ENCODE measurements at regions not wholly inside any gene's neighbourhood (a gene's known extent, or its start where the extent isn't known, plus 50 kb on each side); places are given as distances from the start of the nearest gene placed in this dataset.
"Not testable (repeated sequence)": the region's sequence is repeated elsewhere in the genome, so short reads cannot be mapped to it uniquely, and the experiment has no call there.

DNA sequence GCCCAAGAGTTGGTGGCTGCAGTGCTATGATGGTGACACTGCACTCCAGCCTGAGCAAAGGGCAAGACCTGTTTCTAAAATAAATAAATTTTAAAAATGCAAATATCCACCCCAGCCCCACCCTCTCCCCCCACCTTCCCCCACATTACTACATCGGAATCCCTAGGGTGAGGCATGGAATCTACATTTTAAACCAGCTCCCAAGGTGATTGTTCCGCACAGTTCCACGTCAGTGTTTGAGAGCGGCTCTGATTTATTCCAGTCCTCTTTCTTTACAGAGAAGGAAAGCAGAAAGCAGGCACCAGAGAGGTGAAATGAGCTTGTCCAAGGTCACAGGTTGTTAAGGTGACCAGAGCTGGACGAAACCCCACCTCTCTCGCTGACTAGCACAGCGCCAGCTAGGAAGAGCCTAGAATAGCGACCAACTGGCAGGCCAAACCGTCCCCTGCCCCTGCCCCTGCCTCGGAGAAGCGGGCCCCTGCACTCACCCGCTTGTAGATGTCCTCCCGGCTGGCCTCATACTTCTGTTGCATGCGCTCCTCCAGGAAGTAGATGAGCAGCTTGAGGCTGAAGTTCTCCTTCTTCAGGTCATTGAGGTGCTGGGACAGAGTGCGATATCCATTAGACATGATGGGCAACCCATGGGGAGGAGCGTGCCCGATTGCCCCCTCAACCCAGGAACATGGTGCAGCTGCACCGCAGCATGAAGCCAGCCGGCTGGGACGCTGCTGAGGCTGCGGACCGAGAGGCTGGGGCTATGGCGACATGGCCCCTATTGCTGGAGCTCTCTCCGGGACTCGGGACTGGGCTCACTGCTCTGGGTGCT, 103.7 kb upstream of the NBPF26 start:
- not testable (repeated sequence) for ATAC-seq

DNA sequence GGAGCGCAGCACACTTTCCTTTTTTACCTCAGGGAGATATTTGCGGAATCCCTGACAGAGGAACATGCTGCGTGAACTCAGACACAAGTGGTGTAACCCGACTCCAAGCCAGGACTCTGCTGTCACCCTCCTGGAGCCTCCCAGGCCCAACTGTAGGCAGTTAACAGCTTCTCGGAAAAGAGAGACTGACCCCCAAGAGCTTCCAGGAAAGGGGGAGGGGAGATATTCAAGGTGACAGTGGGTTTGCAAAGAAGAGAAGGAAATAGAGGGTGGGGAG, 103.1 kb upstream of the NBPF26 start:
- ATAC-seq = not testable (repeated sequence)

DNA sequence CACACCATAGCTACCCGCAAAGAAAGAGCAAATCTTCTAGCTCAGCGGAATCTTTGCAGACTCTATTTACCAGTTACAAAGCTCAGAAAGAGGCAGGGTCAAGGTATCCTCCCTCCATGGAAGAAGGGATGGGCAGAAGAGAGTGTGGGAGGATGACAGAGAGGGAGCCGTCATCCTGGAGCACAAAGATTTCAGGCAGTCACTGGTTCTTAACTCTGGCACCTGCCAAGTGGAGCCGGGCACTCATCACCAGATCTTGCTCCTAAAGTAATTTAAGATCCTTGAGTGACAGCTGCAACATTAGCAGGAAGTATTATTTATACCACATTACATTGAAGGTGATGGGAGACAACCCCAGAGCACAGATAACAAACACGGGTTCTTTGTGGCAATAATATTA, 102.5 kb upstream of the NBPF26 start:
- not testable (repeated sequence) for ATAC-seq

DNA sequence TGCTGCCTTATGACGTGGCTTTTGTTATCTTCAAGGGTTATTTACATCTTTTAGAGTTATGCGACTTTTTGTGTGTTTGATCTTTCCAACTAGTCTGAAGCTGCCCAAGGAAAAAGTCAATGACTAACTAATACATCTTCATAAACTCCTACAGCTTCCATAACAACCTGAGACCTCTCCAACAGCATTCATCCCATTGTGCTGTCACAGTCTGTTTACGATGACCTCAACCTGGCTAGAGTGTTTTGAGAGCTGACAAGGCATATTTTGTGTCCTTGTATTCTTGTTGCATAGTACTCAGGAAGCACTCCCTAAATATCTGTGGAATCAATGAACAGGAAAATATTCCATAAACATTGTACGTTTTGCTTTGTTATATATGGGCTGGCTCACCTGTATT, 100.2 kb upstream of the NBPF26 start:
- ATAC-seq = not testable (repeated sequence)

DNA sequence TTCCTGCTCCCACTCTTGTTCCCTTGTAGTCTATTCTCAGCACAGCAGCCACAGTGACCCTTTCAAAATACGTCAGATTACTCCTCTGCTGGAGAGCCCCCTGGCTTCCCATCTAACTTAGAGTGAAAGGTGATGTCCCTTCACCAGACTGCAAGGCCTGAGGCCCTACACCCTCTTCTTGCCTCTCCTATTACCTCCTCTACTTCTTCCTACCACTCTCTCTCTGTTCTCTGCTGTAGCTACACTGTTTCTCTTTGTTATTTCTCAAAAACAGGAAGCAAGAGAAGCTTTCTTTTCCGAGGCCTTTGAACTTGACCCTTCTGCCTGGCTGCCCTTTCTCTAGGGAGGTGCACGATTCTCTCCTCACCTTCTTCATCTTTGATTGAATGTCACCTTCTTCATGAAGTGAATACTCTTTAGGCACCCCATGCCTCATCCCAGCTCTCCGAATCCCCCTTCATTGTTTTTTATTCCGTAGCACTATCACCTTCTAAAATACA, 99.1 kb upstream of the NBPF26 start:
- ATAC-seq = not testable (repeated sequence)

DNA sequence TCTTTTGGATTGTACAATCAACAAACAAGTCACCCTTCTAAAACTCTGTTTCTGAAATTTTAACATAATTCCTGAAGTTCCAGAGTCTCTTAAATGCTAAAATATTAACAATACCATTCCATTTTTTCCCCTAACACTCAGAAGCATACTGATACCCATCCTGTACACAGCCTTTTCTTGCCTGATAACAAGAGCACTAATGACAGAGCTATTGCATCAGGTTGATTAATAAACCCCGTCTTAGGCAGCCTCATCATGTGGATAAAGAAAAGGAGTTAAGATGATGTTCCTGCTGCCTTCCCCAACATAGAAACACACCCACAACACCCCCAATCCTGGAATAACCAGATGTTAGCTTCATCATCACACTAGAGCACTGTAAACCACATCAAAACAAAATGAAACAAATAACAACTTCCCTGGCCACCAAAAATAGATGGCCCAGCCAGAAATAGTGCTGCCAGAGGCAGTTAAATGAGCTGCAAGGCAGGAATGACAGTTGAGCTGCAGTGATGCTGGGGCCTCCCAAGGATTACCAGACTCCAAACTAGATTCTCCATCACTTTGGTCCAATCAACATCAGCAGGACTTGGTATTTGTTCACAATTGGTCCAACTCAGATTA, 93.8 kb upstream of the NBPF26 start:
- ATAC-seq = not testable (repeated sequence)

DNA sequence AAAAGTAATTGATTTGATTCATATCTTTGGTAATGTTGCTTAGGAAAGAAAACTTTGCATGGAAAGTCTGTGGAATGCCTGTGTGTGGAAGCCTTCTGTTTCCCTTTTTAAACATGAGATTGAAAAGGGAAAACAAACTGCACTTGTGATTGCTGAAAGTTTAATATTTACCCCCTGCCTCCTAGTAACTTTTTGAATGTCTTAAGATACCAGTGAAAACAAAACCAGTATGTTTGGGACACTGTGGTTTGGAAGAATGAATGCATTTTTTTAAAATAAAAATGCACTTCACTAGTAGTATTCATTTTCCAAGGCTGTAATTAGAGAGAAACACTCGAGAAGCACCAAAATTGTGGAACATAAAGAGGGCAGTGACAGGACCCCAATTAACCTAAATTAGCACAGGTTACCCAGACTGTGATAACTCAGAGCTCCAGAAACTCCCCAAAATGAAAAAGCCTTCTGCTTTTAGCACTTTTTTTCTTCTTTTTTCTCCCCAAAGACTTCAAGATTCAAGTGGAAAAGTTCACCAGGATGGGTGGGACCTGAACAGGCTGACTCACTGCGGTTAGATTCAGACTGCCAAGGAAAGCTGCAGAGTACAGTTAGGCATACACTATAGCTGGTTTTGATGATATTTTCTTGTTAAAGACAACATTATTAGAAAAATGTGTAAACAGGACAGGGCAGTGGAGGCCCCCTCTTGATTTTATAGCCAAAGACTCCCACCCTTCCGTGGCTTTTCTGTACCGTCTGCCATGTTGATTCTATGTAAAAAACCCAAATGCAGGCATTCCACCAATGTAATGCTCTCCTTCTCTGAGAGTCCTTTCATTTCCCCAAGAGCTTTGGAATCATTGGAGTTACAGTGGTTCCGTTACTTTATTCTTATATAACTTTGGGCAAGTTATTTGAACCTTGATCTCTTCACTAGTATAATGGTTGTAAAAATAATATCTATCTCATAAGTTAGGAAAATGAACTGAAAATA, 88.6 kb upstream of the NBPF26 start:
- ATAC-seq = peak; percentile 96

DNA sequence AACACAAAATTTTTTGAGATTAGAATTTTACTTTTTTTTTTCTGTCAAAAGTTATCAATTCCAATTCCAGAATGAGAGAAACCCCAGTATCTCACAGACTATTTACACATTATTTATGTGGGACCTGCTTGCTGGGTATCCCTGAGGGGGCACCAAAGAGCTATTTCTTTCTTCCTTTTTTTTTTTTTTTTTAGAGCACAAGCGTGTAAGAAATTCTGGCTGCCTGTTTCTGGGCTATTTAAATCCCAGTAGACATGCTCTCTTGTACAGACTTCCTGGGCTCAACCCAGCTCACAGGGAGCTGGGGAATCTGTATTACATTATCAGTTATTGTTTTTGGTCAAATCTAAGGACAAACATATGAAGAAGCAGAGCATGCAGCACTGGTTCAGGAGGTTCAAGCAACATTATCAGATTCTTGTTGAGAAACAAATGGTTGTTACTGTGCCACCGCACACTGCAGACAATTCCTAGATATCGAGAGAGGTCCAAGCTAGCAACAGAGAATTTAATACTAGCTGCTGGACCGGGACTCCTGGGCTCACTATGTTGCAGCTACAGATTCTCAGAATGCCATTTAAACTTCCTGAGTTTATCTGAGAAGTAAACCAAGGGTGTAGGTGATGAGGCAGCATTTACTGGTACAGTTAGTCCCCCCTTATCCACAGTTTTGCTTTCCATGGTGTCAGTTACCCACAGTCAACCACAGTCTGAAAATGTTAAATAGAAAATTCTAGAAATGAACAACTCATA, 83.3 kb upstream of the NBPF26 start:
- ATAC-seq = peak; percentile 86

DNA sequence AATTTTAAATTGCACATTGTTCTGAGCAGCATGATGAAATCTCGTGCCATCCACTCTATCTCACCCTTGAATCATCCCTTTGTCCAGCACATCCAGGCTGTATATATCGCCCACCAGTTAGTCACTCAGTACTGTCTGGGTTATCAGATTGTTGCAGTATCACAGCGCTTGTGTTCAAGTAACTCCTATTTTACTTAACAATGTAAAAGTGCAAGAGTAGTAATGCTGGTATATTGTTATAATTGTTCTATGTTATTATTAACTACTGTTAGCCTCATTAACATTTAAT, 82.8 kb upstream of the NBPF26 start:
- ATAC-seq = peak; percentile 66

DNA sequence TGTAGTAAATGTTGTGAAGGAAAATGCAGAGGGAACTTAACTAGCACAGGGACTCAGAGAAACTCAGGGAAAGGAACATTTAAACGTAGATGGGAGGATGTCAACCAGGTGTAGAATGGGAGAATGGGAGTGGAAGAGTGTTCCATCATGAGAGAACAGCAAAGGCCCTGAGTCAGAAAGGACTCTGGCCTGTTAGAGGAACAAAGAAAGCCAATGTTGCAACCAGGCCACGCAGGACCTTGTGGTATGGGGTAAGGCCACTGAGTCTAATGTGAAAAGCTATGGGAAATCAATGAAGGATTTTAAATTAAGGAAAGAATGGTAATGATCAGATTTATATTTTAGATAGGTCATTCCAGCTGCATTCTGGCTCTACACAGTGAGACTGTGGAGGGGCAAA, 76.6 kb upstream of the NBPF26 start:
- not testable (repeated sequence) for ATAC-seq

DNA sequence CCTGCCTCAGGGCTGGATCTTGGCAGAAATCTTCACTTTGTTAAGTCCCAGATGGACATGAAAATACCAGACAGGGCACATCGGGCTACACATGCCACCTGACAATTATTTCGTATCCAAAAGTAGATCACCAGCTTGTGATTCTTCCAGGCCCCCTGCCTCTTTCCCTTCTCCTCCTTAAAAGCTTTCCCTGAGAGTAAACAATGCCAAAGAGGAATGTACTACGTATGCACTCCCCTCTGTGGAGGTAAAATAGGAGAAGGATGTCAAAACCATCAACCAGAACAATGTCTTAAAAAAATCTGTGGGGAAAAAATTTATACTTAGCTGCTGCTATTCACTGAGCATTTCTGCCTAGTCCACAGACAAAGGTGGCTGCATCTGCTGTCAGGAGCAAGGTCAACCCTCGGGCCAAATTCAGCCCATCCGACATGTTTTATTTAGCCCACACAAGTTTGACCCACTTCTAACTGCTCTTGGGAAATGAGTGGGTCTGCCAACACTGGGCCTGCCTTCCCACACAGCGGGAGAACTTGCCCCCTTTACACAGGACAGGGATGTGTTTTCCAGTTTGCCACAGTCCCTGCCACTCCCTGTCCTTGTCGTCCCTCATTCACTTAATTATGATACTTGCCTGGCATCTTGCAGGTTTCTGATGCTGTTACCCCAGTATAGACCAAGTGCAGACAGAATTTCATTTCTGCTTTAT, 74.7 kb upstream of the NBPF26 start:
- ATAC-seq = not testable (repeated sequence)

DNA sequence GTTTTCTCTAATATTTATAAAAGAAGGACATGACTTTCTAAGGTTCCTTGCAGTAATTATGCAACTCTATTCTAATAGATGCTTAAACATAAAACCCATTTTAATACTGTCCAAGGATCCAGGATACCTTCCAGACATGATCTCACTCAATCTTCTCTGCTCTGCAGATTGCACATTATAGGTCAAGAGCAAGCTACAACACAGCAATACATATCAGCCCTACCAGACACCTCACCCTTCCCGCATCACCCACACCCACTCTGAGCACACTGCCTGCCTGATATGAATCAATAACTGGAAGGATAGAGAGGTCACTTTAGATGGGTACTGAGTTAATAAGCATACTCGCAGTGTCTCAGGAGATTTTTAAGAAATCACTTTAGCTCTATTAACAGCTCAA, 74.0 kb upstream of the NBPF26 start:
- not testable (repeated sequence) for ATAC-seq

DNA sequence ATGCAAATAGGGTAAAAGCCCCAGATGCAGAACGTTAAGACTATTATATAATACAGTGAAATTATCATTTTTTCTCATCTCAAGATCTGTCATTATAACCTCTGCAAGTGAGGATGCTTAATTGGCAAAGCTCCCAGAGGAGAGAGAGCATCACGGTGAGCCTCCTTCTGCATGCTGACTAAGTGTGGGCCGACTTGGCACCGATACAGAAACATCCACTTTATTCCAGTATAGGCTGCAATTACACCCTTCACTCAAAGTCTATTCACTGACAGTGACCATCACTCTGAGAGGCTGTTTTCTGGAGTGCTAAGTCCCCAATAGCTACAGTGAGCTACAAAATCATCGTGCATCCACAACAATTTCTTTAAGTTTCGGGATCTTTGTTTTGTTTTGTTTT, 69.6 kb upstream of the NBPF26 start:
- peak; percentile 64 for ATAC-seq

DNA sequence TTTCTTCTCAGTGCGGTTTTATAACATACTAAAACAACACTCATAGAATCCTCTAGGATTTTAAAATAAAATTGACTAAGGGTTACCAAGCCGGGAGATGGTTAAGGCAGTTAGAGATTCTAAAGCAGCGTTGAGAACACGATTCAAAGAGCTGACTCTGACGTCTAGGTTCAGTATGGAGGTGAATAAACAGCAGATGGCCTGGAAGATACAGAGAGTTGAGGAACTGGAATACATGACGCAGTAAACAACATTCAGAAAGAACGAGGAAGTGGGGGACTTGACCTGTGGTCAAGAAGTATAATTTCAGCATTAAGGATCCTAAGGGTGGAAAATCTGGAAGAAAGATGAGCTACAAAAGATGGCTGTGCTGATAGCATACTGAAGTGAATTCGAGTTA, 68.4 kb upstream of the NBPF26 start:
- not testable (repeated sequence) for ATAC-seq

DNA sequence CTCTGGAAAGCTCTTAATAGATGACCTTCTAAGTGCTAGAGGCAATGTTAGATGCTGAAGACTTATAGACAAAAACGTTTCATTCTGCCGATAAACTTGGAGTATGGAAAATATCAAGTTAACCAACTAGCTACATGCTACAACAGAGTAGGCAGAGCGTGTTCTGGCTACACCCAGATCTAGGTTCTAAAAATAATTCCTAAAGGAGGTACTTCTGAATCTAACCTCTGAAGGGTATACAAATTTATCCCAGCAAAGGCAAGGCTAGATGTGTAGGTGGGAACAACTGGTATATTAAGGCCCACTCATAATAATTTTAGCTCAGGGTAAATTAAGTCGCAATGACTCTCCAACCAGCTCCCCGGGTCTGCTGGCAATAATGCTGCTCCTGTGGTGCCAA, 67.6 kb upstream of the NBPF26 start:
- ATAC-seq = not testable (repeated sequence)

DNA sequence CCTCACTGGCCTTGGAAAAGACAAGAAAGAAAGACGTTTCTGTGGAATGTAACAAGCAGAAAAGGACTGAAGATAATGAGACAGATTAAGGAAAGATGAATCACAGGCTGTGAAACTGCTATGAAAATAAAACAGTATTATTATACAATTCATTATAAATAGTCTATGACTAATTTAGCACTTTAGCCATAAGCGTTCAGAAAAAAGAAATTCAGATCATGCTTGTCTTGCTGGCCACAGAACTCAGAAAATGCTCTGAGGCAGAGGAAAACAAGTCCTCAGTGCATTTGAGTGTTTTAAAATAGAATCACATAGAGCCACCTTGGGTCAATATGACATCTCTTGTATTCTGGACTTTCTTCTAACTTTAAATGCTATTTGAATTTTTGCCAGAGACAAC, 65.9 kb upstream of the NBPF26 start:
- peak; percentile 63 for ATAC-seq

DNA sequence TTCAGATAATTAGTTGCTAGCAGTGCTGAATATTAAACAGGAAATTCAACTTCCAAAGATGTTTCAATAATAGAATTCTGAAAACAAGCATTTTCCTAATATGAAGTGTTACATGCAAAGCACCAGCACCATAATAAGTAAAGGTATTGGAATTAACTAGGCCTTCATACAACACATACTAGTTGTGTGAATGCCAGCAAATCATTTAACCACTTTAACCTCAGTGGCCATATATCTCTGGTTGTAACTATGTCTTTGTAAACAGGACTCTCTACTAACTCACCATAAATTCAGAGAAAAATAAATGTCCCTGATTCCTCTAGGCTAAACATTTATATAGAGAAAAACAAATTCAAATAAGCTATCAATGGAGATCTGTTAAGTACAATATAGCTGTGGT, 65.1 kb upstream of the NBPF26 start:
- not testable (repeated sequence) for ATAC-seq

DNA sequence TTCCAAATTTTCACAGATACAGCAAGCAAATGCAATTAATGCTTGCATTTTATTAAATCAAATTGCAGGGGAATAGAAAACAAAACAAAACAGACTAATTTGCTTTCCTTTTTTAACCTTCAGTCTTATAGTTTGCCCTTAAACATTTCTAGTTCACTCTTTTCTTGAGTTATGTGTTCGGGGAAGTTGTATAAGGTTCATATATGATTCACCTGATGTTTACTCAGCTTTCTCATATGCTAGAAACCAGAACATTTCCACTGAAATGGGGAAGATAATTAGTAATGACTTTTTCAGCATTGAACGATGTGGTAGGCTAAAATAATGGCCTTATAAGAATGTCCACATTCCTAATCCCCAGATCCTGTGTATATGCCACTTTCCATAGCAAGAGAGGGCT, 64.6 kb upstream of the NBPF26 start:
- ATAC-seq = peak; percentile 20; the same call in 1 of the 3 replicates

DNA sequence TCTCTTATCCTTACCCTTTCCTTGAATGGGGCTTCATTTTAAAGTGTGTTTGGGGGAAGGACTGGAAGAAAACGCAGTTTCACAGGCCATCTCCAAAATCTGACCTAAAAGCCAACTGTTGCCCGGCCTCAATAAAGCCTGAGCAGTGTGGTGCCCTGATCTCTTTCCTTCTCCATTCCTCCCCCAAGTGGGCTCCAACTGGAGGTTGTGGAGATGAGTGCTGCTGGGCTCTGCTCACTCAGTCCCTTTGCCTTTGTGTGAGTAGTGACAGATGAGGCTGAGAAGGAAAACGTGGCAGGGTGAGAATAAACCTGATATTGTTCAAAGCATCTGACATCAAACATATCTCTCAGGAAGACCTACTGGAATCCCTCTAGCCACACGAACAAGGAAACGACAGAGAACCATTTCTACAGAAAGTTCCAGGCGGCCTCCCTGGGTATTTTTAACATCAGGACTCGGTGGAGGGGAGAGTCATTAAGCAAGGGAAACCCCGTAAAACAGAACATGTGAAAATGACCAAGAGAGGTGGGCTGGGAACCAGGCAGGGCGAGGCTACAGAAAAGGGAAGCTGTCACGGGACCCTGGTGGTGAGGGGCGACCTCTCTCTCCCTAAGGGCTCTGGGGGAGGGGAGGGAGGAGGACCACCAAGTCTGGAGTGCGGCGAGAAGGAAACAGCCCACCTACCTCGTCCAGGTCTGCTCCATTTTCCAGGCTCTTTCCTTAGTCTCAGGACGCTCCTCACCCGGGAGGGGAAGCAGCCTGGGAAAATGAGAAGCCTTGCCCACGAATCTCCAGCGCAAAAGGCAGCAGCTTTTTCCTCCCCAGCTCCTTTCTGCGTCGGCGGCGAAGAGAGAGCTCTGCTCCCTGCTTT, 59.1 kb upstream of the NBPF26 start:
- ATAC-seq = peak; percentile 71

DNA sequence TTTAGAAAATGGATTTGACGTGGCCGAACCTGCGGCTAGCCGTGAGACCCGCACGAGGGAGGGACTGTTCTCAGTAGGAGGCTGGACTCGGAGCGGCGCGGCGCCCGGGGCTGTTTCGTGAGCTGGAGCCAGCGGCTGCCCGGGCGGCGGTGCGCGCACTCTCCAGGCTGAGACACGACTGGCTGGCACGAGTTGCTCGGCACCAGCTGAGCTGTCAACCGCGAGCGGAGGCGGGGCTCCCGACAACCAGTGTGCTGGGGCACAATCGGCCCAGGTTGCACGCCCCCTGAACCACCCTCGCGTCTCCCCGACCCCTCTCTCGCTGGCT, 58.5 kb upstream of the NBPF26 start:
- peak; percentile 99 for ATAC-seq

DNA sequence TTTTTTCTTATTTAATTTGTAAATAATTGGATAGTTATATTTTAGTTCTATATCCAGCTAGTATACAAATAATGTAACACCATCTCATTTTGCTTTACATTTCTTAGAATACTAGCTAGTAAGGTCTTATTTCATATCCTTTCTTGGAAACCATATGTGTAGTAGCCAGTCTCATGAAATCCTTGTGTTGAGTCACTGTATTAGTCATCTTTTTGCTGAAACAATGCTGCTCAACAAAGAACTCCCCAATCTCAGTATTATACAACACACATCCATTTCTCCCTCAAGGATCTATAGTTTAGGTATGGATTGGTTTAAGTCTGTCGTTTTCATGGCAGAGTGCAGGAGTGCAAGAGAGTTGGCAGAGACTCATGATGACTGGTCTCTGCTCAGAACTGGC, 55.6 kb upstream of the NBPF26 start:
- not testable (repeated sequence) for ATAC-seq
